Body of pancreas (tissue), 4 donors: ENCODE measurements at regions not wholly inside any gene's neighbourhood (a gene's known extent, or its start where the extent isn't known, plus 50 kb on each side); places are given as distances from the start of the nearest gene placed in this dataset.

ENCODE experiments used
- POLR2A ChIP-seq, 3 donors: fragments of 450-650 bp; IDR thresholded peaks; one replicate each; pipeline ENCODE4 v1.6.1; 2016; ENCODE audit warnings: antibody characterized with exemption in 3 of 3, mild to moderate bottlenecking in 2 of 3
- TF ChIP-seq, protein P1 (sequence below), 7 experiments: fragments of 450-650 bp in 4 of 7; fragments of 200-600 bp in 3 of 7; sonication (generic) in 3 of 7; IDR thresholded peaks; one replicate each; pipeline ENCODE4 v1.5.1; 2016 to 2019; ENCODE audit warnings: antibody characterized with exemption in 7 of 7

DNA sequence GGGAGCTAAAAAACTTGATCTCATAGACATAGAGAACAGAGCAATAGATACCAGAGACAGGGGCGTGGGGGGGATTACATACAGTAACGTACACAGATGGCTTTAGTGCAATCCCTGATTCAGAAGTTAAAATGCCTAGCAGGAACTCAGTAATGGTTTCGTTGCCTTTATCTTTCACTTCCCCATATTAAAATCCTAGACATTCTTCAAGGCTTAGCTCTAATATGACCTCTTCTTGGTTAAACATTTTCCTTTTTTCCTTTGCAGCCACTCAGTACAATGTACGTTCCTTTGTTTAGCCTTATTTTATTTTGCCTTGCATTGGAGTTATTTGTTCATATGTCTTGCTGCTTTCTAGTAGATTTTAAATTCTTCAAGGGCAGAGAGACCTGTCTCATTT is 104.9 kb downstream of the C11orf87 start:
- TF ChIP-seq, protein P1, sequence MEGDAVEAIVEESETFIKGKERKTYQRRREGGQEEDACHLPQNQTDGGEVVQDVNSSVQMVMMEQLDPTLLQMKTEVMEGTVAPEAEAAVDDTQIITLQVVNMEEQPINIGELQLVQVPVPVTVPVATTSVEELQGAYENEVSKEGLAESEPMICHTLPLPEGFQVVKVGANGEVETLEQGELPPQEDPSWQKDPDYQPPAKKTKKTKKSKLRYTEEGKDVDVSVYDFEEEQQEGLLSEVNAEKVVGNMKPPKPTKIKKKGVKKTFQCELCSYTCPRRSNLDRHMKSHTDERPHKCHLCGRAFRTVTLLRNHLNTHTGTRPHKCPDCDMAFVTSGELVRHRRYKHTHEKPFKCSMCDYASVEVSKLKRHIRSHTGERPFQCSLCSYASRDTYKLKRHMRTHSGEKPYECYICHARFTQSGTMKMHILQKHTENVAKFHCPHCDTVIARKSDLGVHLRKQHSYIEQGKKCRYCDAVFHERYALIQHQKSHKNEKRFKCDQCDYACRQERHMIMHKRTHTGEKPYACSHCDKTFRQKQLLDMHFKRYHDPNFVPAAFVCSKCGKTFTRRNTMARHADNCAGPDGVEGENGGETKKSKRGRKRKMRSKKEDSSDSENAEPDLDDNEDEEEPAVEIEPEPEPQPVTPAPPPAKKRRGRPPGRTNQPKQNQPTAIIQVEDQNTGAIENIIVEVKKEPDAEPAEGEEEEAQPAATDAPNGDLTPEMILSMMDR (IDR thresholded peaks at IDR 0.05) = no peak
- no peak for TF ChIP-seq POLR2A (IDR thresholded peaks at IDR 0.05)
